ENCODE measurements at regions not wholly inside any gene's neighbourhood (a gene's known extent, or its start where the extent isn't known, plus 50 kb on each side); places are given as distances from the start of the nearest gene placed in this dataset.

DNA sequence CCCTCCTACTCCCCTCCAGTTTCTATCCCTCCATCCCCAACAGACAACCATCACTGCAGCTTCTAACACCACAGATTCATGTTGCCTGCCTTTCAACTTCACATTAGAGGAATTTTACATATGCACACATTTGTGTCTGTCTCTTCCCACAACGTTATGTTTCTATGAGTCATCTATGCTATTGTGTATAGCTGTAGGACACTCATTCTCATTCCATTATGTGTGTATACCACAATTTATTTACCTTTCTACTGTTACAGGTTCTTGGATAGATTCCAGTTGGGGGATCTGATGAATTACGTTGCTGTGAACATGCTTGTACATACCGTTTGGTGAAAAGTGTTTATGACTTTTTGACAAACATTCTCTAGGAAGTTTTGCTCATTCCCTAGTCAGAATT lies 58.8 kb upstream of the TRPC3 start:
- no peak overlapping the region for H3K18ac ChIP-seq (ENCODE audit: low read depth in 1 of 2, low read length in 2 of 2)
- H3K4me2 ChIP-seq (ENCODE audit: low read length, poor library complexity, severe bottlenecking): no peak overlapping the region
- no peak overlapping the region for H2BK120ac ChIP-seq (ENCODE audit: low read depth, low read length)
- no peaks in the 10 kb centered on the region for H3K27me3 ChIP-seq (ENCODE audit: control insufficient read depth in 1 of 2, insufficient read depth in 1 of 2, low read length in 2 of 2)
- H3K4me3 ChIP-seq (ENCODE audit: insufficient read depth in 1 of 2, low read depth in 1 of 2, low read length in 2 of 2): no peak overlapping the region
- H4K91ac ChIP-seq (ENCODE audit: low read length): no peak overlapping the region
- no peak overlapping the region for H3K27ac ChIP-seq (ENCODE audit: low read length, poor library complexity, severe bottlenecking)
- H2AK5ac ChIP-seq (ENCODE audit: low read length, severe bottlenecking): no peak overlapping the region
- H2AFZ ChIP-seq (ENCODE audit: low read depth, low read length): no peak overlapping the region
- H2BK5ac ChIP-seq (ENCODE audit: low read depth, low read length, poor library complexity, severe bottlenecking): no peak overlapping the region
- no peaks in the 10 kb centered on the region for H3K79me1 ChIP-seq (replicated peaks; ENCODE audit: low read length, poor library complexity, severe bottlenecking)
- H3K23ac ChIP-seq (ENCODE audit: low read length in 2 of 2): peak overlapping the region in 1 of 2 experiments; percentile 40
- peak; percentile 66 for DNase-seq
- H4K8ac ChIP-seq (ENCODE audit: low read length): no peak overlapping the region
- H3K14ac ChIP-seq (ENCODE audit: low read length in 2 of 2): no peak overlapping the region
- H2BK12ac ChIP-seq (ENCODE audit: low read length in 2 of 2): peak overlapping the region; percentile 48 to 77
- no peak overlapping the region for H3K9ac ChIP-seq (ENCODE audit: low read length)
- no peak overlapping the region for H3K4ac ChIP-seq (ENCODE audit: low read depth in 1 of 2, low read length in 2 of 2)
- H3K4me1 ChIP-seq (ENCODE audit: control insufficient read depth, insufficient read depth, low read depth, low read length): no peaks in the 10 kb centered on the region
- no peaks in the 10 kb centered on the region for H3K9me3 ChIP-seq (ENCODE audit: control insufficient read depth, low read length)
- WGBS: 7% methylated on average over 2 of the region's 3 CpGs
- no peaks in the 10 kb centered on the region for H3K36me3 ChIP-seq (ENCODE audit: control insufficient read depth in 1 of 2, insufficient read depth in 2 of 2, low read depth in 1 of 2, low read length in 2 of 2)
- no peak overlapping the region for H2BK15ac ChIP-seq (ENCODE audit: low read depth, poor library complexity, severe bottlenecking)

DNA sequence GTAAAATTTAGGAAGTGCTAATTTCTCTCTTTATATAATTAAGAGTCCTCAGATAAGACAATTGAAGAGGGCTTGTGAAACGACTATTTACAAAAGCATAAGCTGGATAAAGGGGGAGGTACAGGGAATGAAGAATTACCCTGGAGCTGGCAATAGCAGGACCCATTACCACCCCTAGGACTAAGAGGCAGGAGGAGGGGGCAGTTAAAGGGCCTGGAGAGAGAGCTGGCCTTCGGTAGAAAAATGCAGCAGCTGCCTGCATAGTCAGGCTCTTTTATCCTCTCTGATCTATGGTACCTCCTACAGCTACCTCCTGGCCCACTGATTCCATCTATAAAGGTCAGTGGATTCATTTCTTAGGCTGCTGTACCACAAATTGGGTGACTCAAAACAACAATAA lies 57.7 kb upstream of the TRPC3 start:
- Histone ChIP-seq H3K4ac (ENCODE audit: low read depth in 1 of 2, low read length in 2 of 2) (no peak overlapping the region), H4K8ac (ENCODE audit: low read length) (no peak overlapping the region), H3K9me3 (ENCODE audit: control insufficient read depth, low read length) (no peaks in the 10 kb centered on the region), H3K9ac (ENCODE audit: low read length) (no peak overlapping the region), H2BK12ac (ENCODE audit: low read length in 2 of 2) (no peak overlapping the region), H3K79me1 (replicated peaks; ENCODE audit: low read length, poor library complexity, severe bottlenecking) (no peaks in the 10 kb centered on the region), H2BK5ac (ENCODE audit: low read depth, low read length, poor library complexity, severe bottlenecking) (no peak overlapping the region), H3K23ac (ENCODE audit: low read length in 2 of 2) (no peak overlapping the region), H2BK15ac (ENCODE audit: low read depth, poor library complexity, severe bottlenecking) (no peak overlapping the region), H3K4me1 (ENCODE audit: control insufficient read depth, insufficient read depth, low read depth, low read length) (no peaks in the 10 kb centered on the region), H3K4me2 (ENCODE audit: low read length, poor library complexity, severe bottlenecking) (no peak overlapping the region), H3K27ac (ENCODE audit: low read length, poor library complexity, severe bottlenecking) (no peak overlapping the region), H3K27me3 (ENCODE audit: control insufficient read depth in 1 of 2, insufficient read depth in 1 of 2, low read length in 2 of 2) (no peaks in the 10 kb centered on the region), H4K91ac (ENCODE audit: low read length) (no peak overlapping the region), H3K36me3 (ENCODE audit: control insufficient read depth in 1 of 2, insufficient read depth in 2 of 2, low read depth in 1 of 2, low read length in 2 of 2) (no peaks in the 10 kb centered on the region), H3K18ac (ENCODE audit: low read depth in 1 of 2, low read length in 2 of 2) (no peak overlapping the region), H3K4me3 (ENCODE audit: insufficient read depth in 1 of 2, low read depth in 1 of 2, low read length in 2 of 2) (no peak overlapping the region), H3K14ac (ENCODE audit: low read length in 2 of 2) (no peak overlapping the region), H2AK5ac (ENCODE audit: low read length, severe bottlenecking) (no peak overlapping the region), H2BK120ac (ENCODE audit: low read depth, low read length) (no peak overlapping the region), H2AFZ (ENCODE audit: low read depth, low read length) (no peak overlapping the region)
- no peak for DNase-seq
- WGBS: 75% methylated on average over 1 of the region's 2 CpGs

DNA sequence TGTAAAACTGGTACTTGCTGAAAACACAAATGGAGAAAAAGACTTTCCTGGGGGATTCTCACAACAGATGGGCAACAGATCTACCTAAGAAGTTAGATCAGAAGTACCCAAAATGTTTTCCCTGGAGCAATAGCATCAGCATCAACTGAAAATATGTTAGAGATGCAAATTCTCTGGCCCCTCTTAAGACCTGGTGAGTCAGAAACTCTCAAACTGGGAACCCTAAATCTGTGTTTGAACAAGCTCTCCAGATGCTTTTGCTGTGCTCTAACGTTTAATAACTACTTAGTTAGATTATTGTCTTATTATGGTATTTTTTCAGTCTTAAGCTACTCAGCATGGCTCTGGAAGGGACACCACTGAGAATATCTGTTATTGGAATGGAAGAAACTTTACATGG lies 55.2 kb upstream of the TRPC3 start:
- no peak for DNase-seq
- Histone ChIP-seq H3K4me2 (ENCODE audit: low read length, poor library complexity, severe bottlenecking) (no peak overlapping the region), H3K4me3 (ENCODE audit: insufficient read depth in 1 of 2, low read depth in 1 of 2, low read length in 2 of 2) (no peak overlapping the region), H2AFZ (ENCODE audit: low read depth, low read length) (no peak overlapping the region), H2BK12ac (ENCODE audit: low read length in 2 of 2) (no peak overlapping the region), H3K18ac (ENCODE audit: low read depth in 1 of 2, low read length in 2 of 2) (no peak overlapping the region), H2BK120ac (ENCODE audit: low read depth, low read length) (no peak overlapping the region), H3K23ac (ENCODE audit: low read length in 2 of 2) (no peak overlapping the region), H2BK5ac (ENCODE audit: low read depth, low read length, poor library complexity, severe bottlenecking) (no peak overlapping the region), H4K8ac (ENCODE audit: low read length) (no peak overlapping the region), H3K4ac (ENCODE audit: low read depth in 1 of 2, low read length in 2 of 2) (no peak overlapping the region), H3K27ac (ENCODE audit: low read length, poor library complexity, severe bottlenecking) (no peak overlapping the region), H3K9me3 (ENCODE audit: control insufficient read depth, low read length) (no peaks in the 10 kb centered on the region), H4K91ac (ENCODE audit: low read length) (no peak overlapping the region), H3K79me1 (replicated peaks; ENCODE audit: low read length, poor library complexity, severe bottlenecking) (no peaks in the 10 kb centered on the region), H2AK5ac (ENCODE audit: low read length, severe bottlenecking) (no peak overlapping the region), H3K14ac (ENCODE audit: low read length in 2 of 2) (no peak overlapping the region), H3K9ac (ENCODE audit: low read length) (no peak overlapping the region), H3K36me3 (ENCODE audit: control insufficient read depth in 1 of 2, insufficient read depth in 2 of 2, low read depth in 1 of 2, low read length in 2 of 2) (no peaks in the 10 kb centered on the region), H3K27me3 (ENCODE audit: control insufficient read depth in 1 of 2, insufficient read depth in 1 of 2, low read length in 2 of 2) (no peaks in the 10 kb centered on the region), H2BK15ac (ENCODE audit: low read depth, poor library complexity, severe bottlenecking) (no peak overlapping the region), H3K4me1 (ENCODE audit: control insufficient read depth, insufficient read depth, low read depth, low read length) (no peaks in the 10 kb centered on the region)
- WGBS: no CpG with 5 or more reads among the region's 1 CpG

DNA sequence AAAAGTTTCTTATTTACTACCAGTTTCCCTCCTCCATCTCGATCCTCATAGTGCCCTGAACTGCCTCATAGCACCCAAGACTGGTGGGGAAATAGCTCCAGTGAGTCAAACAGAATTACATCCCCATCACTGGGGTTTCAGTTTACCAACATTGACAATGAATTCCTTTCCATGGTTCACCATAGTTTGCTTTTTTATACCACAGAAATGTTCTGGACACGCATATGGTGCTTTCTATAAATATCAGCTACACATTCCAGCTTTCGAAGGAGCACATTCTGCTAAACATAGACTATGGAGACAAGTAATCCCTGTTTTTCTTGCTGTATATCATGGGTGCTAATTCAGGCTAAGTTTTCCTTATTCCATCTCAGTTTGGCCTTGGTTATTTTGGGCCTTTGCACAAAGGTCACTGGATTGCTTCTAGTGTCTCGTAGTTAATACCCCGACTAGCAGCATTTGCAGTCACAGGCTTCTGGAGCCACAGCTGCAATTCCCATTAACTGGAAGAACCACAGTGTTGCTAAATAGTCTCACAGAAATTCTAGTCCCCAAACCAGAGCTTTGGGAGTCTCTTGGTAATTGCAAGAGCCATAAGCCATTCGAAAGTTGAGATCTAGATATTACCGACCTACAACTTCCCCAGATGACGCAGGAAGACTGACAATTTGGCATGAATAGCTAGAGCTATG lies 53.4 kb upstream of the TRPC3 start:
- Histone ChIP-seq H3K4me3 (ENCODE audit: insufficient read depth in 1 of 2, low read depth in 1 of 2, low read length in 2 of 2) (no peak overlapping the region), H2BK15ac (ENCODE audit: low read depth, poor library complexity, severe bottlenecking) (no peak overlapping the region), H2AK5ac (ENCODE audit: low read length, severe bottlenecking) (no peak overlapping the region), H3K14ac (ENCODE audit: low read length in 2 of 2) (no peak overlapping the region), H3K23ac (ENCODE audit: low read length in 2 of 2) (no peak overlapping the region), H3K36me3 (ENCODE audit: control insufficient read depth in 1 of 2, insufficient read depth in 2 of 2, low read depth in 1 of 2, low read length in 2 of 2) (no peaks in the 10 kb centered on the region), H2BK120ac (ENCODE audit: low read depth, low read length) (no peak overlapping the region), H2BK12ac (ENCODE audit: low read length in 2 of 2) (no peak overlapping the region), H2BK5ac (ENCODE audit: low read depth, low read length, poor library complexity, severe bottlenecking) (no peak overlapping the region), H2AFZ (ENCODE audit: low read depth, low read length) (no peak overlapping the region), H4K8ac (ENCODE audit: low read length) (no peak overlapping the region), H3K9ac (ENCODE audit: low read length) (no peak overlapping the region), H3K4me1 (ENCODE audit: control insufficient read depth, insufficient read depth, low read depth, low read length) (no peaks in the 10 kb centered on the region), H4K91ac (ENCODE audit: low read length) (no peak overlapping the region), H3K79me1 (replicated peaks; ENCODE audit: low read length, poor library complexity, severe bottlenecking) (no peaks in the 10 kb centered on the region), H3K9me3 (ENCODE audit: control insufficient read depth, low read length) (no peaks in the 10 kb centered on the region), H3K27ac (ENCODE audit: low read length, poor library complexity, severe bottlenecking) (no peak overlapping the region), H3K4ac (ENCODE audit: low read depth in 1 of 2, low read length in 2 of 2) (no peak overlapping the region), H3K18ac (ENCODE audit: low read depth in 1 of 2, low read length in 2 of 2) (no peak overlapping the region), H3K4me2 (ENCODE audit: low read length, poor library complexity, severe bottlenecking) (no peak overlapping the region), H3K27me3 (ENCODE audit: control insufficient read depth in 1 of 2, insufficient read depth in 1 of 2, low read length in 2 of 2) (no peaks in the 10 kb centered on the region)
- peak; percentile 89 for DNase-seq
- WGBS: 80% methylated on average over 8 of the region's 8 CpGs
